Stimulated activated naive CD8-positive, alpha-beta T cell treated with anti-CD3 and anti-CD28 coated beads, Interleukin-15, Interleukin-2, amounts not matched to agents 100 ng/mL and 50 ng/mL, for 24 hours (primary cell): ENCODE measurements at regions not wholly inside any gene's neighbourhood (a gene's known extent, or its start where the extent isn't known, plus 50 kb on each side); places are given as distances from the start of the nearest gene placed in this dataset.
"Not testable (repeated sequence)": the region's sequence is repeated elsewhere in the genome, so short reads cannot be mapped to it uniquely, and the experiment has no call there.

ENCODE experiments used
- H3K27ac Mint-ChIP-seq: one replicate; pipeline ENCODE4 v1.8.0; 2021; ENCODE audit warnings: mild to moderate bottlenecking, mixed read lengths
- H3K27me3 Mint-ChIP-seq: one replicate; pipeline ENCODE4 v1.8.0; 2021; ENCODE audit warnings: mixed read lengths
- H3K36me3 Mint-ChIP-seq: one replicate; pipeline ENCODE4 v1.8.0; 2021; ENCODE audit warnings: low read depth, mixed read lengths
- H3K4me1 Mint-ChIP-seq: one replicate; pipeline ENCODE4 v1.8.0; 2021; ENCODE audit warnings: low read depth, mixed read lengths
- H3K4me3 Mint-ChIP-seq: one replicate; pipeline ENCODE4 v1.8.0; 2021; ENCODE audit warnings: mild to moderate bottlenecking, mixed read lengths
- H3K9me3 Mint-ChIP-seq: one replicate; pipeline ENCODE4 v1.8.0; 2021; ENCODE audit warnings: mixed read lengths

DNA sequence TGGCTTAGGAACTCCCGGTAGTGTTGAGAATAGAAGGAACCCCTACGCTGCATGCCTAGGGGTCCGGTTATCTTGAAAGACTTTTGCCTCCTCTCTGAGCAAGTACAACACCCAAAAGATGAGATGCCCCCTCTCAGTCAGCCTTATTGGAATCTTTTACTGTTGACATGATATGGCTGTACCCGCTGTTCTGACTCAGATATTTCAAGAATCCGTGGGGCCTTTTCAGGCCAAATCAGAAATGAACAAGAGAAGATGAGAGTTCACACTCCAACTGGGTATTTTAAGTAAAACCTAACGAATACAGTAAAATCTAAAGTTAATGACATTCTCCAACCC is 164.2 kb downstream of the PPIAL4G start:
- Mint-ChIP-seq H3K4me3 (peak overlapping the region; percentile 91), H3K27me3 (peaks cover 36% of the 10 kb centered on the region), H3K36me3 (no peaks in the 10 kb centered on the region), H3K27ac (peak overlapping the region; percentile 93), H3K4me1 (peaks cover 40% of the 10 kb centered on the region), H3K9me3 (no peaks in the 10 kb centered on the region)

DNA sequence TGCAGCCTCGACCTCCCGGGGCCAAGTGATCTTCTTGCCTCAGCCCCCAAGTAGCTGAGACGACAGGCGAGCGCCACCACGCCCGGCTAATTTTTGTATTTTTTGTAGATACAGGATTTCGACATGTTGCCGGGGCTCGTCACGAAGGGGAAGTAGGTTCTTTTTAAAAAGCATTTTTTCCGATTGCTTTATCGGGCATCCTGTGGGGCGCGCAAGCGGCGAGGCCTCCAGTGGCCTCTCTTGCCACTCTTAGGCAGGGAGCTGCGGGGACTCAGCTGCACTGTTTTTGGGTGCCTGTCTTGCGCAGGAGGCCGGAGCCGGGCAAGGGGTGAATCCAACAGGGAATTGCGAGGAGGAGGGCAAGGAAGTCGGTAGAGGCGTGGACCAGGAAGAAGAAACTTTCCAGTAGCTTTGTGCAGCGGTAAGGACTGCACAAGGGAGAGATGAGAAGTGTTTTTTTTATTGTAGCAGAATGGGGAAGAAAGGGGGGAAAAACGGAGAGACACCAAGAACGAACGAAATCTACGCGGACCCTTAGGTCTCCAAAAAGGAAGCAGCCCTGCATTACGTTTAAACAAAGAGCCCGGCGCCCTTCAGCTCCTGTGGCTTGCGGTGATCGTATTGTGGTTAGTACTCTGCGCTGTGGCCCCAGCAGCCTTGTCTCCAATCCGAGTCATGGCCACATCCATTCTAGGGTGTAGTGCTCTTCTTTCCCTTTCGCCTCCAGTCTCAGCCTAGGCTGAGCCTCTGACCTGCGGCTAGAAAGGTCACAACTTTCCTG is 164.8 kb downstream of the PPIAL4G start:
- H3K27ac Mint-ChIP-seq: peak overlapping the region; percentile 93
- H3K27me3 Mint-ChIP-seq: peaks cover 39% of the 10 kb centered on the region
- peaks cover 40% of the 10 kb centered on the region for H3K4me1 Mint-ChIP-seq
- H3K4me3 Mint-ChIP-seq: peak overlapping the region; percentile 91
- no peaks in the 10 kb centered on the region for H3K9me3 Mint-ChIP-seq
- no peaks in the 10 kb centered on the region for H3K36me3 Mint-ChIP-seq

DNA sequence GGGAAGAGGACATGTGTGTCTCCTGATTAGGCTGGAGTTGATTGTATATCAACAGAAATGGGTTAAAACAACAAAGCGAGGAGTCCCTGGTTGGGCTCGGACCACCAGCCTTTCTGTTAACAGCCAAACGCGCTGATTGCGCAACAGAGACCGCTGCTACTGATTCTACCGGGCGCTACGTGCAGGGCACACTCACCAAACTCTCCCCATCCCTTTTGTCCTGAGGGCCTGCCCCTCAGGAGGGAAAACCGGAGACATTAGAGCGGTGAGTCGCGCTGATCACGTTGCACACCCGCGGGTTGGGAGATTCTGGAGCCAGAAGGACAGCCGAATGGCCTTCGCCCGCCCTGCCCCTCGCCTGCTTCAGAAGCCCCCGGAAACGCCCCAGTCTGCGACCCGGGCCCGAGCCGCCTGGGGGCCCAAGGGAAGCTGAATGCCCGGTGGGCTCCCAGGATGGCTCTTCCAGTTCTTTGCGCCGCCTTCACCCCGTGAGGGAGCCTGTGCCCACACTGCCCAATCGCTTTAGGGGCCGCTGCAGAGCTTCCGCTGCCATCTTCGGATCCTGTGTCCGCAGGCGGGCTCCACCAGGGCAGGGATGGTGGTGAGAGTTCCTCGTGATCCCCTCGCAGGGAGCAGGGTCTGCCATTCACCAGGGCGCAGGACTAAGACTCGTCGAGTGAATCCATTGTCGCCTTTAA is 165.4 kb upstream of the NBPF11 start:
- H3K27me3 Mint-ChIP-seq: peaks cover 40% of the 10 kb centered on the region
- H3K4me3 Mint-ChIP-seq: peak overlapping the region; percentile 91
- no peaks in the 10 kb centered on the region for H3K36me3 Mint-ChIP-seq
- H3K9me3 Mint-ChIP-seq: no peaks in the 10 kb centered on the region
- peaks cover 40% of the 10 kb centered on the region for H3K4me1 Mint-ChIP-seq
- peak overlapping the region; percentile 93 for H3K27ac Mint-ChIP-seq

DNA sequence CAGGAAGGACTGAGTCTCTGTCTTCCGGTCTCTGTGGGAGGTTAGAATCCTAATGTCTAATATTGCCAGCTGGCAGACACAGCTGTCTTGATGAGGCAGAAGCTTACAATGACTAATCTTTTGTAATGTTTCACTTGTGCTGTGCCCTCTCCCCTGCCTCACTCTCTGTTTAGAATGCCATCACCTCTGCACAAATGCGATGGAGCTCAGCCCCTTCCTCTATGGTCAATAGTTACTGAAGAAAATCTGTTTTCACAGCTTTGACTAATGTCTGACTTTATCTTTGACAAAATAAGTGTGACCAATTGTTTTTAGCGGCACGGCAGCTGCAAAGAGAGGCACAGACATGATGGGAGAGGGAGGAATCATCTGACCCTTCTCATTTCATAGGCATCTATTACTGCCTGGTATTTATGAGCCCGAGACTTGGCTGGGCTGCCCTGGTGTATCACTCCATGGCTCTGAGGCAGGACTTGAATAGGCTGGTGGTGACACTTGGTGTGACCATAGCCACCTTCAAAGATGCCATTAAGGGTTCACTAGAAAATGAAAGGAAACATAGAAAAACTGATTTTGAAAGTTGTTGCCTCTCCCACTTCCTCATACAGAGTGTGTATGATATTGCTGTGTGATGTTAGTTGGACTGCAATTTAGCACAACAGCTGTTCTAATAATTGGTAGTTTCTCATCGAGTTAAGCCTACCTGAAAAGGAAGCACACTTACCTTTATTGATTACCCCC is 163.2 kb upstream of the NBPF11 start:
- Mint-ChIP-seq H3K9me3 (no peaks in the 10 kb centered on the region), H3K27me3 (peaks cover 51% of the 10 kb centered on the region), H3K4me3 (no peak overlapping the region), H3K27ac (no peak overlapping the region), H3K4me1 (peaks cover 34% of the 10 kb centered on the region), H3K36me3 (no peaks in the 10 kb centered on the region)

DNA sequence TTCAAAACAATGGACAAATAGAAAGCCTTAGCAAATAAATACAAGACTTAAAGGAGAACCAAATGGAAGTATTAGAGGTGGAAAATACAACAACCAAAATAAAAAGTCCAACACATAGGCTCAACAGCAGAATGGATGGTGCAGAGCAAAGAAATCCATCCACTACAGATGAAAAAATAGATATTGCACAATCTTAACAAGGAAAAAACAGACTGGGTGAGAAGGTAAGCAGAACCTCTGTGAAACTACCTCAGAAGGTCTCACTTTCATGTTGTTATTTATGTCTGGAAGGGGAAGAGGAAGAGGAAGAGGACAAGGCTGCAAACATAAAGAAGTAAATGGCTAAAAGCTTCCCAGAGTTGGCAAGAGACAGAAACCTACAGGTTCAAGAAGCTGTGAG is 158.7 kb upstream of the NBPF11 start:
- Mint-ChIP-seq H3K36me3 (no peaks in the 10 kb centered on the region), H3K27ac (no peak overlapping the region), H3K9me3 (no peaks in the 10 kb centered on the region), H3K4me1 (peaks cover 8% of the 10 kb centered on the region), H3K4me3 (no peak overlapping the region), H3K27me3 (peaks cover 53% of the 10 kb centered on the region)

DNA sequence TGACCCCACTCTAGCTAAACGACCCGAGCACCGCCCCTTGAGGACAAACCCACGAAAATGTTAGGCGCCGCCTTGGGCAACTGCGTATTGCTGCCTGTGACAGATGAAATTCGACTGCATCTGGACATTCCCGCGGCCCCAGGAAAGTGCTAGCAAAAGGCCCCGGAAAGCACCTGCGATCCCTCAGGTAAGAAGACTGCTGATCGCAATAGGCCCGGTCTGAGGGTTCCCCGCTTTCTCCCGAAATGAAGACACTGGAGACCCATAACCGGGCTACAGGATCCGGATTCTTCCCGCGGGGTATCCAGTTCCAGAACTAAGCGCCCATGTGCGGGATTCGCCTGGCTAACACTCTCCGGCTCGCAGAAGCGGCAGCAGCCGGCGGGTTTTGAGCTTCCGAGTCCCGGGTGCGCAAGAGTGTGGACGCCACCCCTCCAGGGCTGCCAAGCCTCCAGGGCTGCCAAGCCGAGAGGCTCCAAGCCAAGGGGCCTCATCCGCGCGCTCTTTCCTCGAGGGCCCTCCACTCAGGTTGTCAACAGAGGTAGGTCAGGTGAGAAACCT is 157.9 kb upstream of the NBPF11 start:
- H3K4me3 Mint-ChIP-seq: no peak overlapping the region
- H3K27me3 Mint-ChIP-seq: peaks cover 58% of the 10 kb centered on the region
- no peaks in the 10 kb centered on the region for H3K9me3 Mint-ChIP-seq
- H3K36me3 Mint-ChIP-seq: no peaks in the 10 kb centered on the region
- peaks cover 3% of the 10 kb centered on the region for H3K4me1 Mint-ChIP-seq
- H3K27ac Mint-ChIP-seq: no peak overlapping the region

DNA sequence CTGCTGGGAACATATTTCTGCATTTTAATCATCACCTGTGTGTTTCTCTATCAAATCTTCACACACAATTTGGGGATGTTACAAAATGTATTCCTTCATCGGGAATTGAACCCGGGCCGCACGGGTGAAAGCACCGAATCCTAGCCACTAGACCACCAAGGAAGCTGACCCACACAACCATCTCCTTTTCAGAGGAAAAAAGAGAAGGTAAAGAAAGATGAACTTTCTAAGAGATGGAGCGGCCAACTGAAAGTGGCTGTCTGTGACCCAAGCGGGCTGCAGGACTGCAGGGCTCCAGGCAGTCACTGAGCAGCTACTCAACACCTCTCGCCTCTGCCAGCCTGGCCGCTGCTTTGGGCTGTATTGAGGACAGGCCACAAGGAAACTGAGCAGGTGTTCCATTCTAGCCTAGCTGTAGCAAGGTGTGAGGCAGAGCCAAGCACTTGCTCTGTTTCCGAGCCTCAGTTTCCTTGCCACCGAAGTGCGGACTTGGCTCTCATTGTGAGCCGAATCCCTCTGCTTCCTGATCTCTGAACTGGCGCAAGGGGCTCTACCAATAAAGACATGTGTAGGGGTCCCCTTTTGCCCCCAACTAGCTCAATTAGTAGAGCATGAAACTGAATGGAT is 156.9 kb upstream of the NBPF11 start:
- no peaks in the 10 kb centered on the region for H3K9me3 Mint-ChIP-seq
- no peak overlapping the region for H3K4me3 Mint-ChIP-seq
- peaks cover 60% of the 10 kb centered on the region for H3K27me3 Mint-ChIP-seq
- H3K4me1 Mint-ChIP-seq: peaks cover 11% of the 10 kb centered on the region
- peak overlapping the region; percentile 50 for H3K27ac Mint-ChIP-seq
- H3K36me3 Mint-ChIP-seq: no peaks in the 10 kb centered on the region

DNA sequence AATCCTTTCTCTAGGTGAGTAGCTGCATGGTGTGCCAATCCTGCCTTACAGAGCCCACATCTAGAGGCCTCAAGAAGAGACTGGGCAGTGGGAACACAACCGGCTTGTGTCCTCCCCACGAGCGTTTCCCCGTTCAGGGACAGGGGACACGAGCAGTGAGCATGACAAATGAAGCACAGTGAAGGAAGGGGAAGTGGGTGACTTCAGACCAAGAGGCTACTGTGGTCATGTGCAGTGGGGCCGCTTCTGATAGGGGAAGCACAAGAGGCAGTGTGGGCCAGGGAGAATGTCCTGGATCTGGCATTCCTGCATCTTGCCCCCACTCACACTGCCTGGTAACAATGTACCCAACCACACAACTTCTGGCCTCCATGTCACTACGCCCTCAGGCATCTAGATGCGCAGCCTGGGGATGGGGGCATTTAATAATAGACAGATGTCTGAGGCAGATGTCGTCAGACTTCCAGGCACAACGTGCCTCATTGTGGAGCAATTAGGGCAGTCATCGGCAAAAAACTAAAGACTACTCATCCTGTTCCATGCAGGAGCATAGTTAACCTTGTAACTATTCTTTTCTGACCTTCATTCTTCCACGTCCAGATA is 155.6 kb upstream of the NBPF11 start:
- peaks cover 59% of the 10 kb centered on the region for H3K27me3 Mint-ChIP-seq
- H3K36me3 Mint-ChIP-seq: no peaks in the 10 kb centered on the region
- no peak overlapping the region for H3K27ac Mint-ChIP-seq
- peaks cover 19% of the 10 kb centered on the region for H3K4me1 Mint-ChIP-seq
- no peak overlapping the region for H3K4me3 Mint-ChIP-seq
- no peaks in the 10 kb centered on the region for H3K9me3 Mint-ChIP-seq

DNA sequence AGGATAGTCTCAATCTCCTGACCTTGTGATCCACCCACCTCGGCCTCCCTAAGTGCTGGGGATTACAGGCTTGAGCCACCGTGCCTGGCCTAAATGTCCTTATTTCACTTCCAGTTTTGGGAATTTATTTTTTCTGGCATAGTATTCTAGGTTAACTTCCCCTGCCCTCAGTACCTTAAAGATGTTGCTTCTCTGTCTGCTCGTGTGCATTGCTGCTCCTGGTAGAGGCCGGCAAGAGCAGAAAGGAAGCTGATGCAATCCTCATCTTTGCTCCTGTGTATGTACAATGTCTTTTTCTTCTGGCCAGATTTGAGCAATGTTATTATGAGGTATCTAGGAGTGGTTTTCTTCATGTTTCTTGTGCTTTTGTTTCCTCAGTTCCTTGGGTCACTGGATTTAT is 152.9 kb upstream of the NBPF11 start:
- H3K27me3 Mint-ChIP-seq: peaks cover 38% of the 10 kb centered on the region
- not testable (repeated sequence) for H3K9me3 Mint-ChIP-seq, H3K4me3 Mint-ChIP-seq

DNA sequence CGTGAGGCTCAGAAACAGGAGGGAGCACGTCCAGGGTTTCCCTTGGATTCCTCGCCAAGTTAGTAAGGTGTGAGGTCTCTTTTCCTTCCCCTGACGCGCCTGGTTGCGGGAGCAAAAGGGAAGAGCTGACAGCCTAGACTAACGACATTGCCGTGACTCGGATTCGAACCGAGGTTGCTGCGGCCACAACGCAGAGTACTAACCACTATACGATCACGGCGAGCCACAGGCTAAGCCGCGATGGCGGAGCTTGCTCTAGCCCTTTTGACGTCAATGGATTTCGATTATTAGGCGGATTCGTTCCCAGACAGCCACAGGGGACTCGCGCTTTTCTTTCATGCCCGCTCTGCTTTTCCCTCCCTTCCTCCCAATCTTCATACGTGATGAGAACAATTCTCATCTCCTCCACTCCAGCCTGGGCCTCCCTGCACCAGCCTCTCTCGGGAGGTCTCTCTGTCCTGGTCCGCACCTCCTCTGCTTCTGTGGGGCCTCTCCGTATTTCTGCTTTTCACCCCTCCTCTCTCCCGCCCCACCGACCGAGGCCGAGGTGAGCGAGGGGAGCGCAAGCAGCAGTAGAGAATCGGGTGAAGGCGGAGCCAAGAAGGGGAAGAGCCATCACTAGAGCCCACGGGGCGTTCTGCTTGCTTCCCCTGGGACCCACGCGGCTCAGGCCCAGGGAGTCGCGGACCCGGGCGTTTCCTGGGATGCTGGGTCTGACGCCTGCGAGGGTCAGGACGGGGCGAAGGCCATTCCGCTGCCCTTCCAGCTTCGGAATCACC is 150.7 kb upstream of the NBPF11 start:
- H3K9me3 Mint-ChIP-seq, H3K36me3 Mint-ChIP-seq: not testable (repeated sequence)
- Mint-ChIP-seq H3K4me3 (peak overlapping the region; percentile 86), H3K4me1 (peaks cover 19% of the 10 kb centered on the region), H3K27me3 (peaks cover 33% of the 10 kb centered on the region), H3K27ac (peak overlapping the region; percentile 89)

More for the DNA sequence above, 152.9 kb upstream of the NBPF11 start:
- H3K36me3 Mint-ChIP-seq: not testable (repeated sequence)
- Mint-ChIP-seq H3K4me1 (peaks cover 19% of the 10 kb centered on the region), H3K27ac (peak overlapping the region; percentile 41)

DNA sequence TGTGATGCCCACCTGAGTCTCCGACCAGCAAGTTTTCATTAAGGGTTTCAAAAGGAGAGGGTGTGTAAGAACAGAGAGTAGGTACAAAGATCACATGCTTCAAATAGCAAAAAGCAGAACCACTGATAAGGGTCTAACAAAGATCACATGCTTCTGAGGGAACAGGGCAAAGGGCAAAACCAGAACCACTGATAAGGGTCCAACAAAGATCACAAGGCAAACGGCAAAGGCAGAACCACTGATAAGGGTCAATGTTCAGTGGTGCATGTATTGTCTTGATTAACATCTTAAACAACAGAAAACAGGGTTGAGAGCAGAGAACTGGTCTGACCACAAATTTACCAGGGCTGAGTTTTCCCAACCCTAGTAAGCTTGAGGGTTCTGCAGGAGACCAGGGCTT is 145.8 kb upstream of the NBPF11 start:
- not testable (repeated sequence) for H3K36me3 Mint-ChIP-seq, H3K27me3 Mint-ChIP-seq, H3K9me3 Mint-ChIP-seq, H3K4me1 Mint-ChIP-seq, H3K4me3 Mint-ChIP-seq, H3K27ac Mint-ChIP-seq

DNA sequence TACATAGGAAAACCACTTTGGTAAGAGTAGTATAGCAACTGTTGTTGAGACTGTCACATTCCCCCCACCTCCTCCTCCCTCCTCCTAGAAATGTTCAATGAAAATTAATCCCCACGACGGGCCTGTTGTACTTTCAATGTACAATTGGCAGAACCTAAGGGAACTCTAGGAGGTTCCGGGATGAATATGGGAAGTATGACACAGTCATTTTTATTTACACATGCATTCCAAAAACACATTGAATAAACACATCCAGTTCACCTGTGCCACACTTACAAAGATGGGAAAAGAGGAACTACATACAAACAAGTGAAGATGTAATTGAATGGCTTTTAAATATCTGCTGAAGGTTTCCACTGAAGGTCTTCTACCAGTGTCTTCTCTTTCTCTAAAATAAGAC is 144.4 kb upstream of the NBPF11 start:
- no peaks in the 10 kb centered on the region for H3K9me3 Mint-ChIP-seq
- no peak overlapping the region for H3K4me3 Mint-ChIP-seq
- no peak overlapping the region for H3K27ac Mint-ChIP-seq
- peaks cover 7% of the 10 kb centered on the region for H3K27me3 Mint-ChIP-seq
- H3K4me1 Mint-ChIP-seq: no peaks in the 10 kb centered on the region
- H3K36me3 Mint-ChIP-seq: no peaks in the 10 kb centered on the region

DNA sequence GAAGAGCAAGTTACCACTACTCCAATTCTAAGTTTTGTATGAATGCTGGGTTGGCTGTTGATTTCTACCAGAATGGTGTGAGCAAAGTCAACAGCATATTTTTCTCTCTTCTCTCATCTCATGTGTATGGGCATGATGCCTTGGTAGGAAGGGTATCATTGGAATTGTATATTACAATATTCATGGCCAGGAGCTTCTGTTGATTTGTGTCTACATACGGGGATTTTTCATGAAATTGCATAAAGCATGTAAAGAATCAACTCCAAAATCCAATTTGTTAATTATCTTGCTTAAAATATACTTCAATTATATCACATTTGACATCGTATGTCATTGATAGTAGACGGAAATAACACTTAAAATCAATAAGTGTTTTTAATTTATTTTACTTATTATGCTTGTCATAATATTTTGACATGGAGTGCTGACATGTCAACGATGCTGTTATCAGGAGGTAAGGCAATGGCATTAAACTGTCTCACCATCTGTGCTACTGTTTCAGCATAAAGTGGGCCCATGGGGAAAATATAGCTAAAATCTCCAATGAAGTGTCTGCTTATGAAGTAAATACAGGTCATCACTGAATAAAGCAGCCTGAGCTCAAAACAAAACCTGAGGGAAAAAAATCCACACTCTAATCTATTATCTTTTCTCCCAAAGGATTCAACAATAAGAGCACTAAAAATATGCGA is 142.2 kb upstream of the NBPF11 start:
- H3K36me3 Mint-ChIP-seq: no peaks in the 10 kb centered on the region
- no peak overlapping the region for H3K27ac Mint-ChIP-seq
- H3K4me3 Mint-ChIP-seq: no peak overlapping the region
- no peaks in the 10 kb centered on the region for H3K9me3 Mint-ChIP-seq
- H3K27me3 Mint-ChIP-seq: peaks cover 7% of the 10 kb centered on the region
- no peaks in the 10 kb centered on the region for H3K4me1 Mint-ChIP-seq
